ENCODE measurements at regions not wholly inside any gene's neighbourhood (a gene's known extent, or its start where the extent isn't known, plus 50 kb on each side); places are given as distances from the start of the nearest gene placed in this dataset.
A peak's percentile ranks its signal among the peaks of the same experiment; 100 is the strongest.

DNA sequence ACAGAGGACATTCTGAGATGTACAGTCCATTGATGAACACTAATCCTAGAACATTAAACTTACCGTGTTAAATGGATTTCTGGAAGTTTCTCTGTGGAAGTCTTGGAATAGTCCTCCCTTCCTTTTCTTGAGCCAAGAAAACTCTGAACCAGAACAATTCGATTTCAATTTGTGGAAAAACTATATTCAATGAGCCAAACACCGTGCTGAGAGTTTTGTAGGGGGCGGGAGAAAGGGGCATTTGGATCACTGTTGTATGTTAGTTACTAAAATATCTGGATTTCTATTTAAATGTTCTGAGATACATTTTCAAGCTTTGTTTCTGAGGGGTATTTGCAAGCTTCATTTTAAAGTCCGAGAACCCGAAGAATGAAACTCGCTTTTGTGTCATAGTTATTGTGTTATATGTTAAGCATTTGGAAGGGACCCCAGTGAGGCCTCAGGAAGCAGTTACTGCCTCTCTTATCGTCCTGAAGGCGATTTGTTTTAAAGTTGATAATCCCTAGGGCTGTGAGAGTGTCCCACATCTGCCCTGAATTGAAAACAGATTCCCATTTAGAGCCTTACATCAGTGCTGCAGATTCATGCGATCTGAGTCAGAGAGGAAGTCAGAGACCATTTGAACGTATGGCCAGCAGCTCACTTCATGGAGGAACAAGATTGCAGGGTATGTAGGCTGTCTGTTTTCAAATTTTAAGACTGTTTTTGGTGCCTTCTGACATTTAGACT, 70.8 kb upstream of the SASH1 start:
- DNase-seq, result no peak

DNA sequence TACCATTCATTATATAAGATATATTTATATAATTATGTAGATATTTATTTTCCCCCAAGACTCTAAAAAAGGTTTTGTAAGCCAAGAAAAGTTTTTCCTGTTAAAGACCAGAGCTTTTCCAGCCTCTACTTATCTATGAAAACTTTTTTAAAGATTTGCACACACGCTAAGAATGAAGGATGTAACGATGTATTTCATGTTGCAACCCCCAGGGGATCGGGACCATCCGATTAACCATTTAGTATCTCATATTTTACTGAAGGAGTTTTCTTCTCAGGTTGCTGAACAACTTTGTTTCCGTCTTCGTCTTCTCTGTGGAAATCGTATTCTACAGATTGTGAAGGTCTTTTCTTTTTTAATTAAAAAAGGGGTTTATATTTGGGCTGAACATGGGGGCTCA, 70.0 kb upstream of the SASH1 start:
- DNase-seq, result no peak

DNA sequence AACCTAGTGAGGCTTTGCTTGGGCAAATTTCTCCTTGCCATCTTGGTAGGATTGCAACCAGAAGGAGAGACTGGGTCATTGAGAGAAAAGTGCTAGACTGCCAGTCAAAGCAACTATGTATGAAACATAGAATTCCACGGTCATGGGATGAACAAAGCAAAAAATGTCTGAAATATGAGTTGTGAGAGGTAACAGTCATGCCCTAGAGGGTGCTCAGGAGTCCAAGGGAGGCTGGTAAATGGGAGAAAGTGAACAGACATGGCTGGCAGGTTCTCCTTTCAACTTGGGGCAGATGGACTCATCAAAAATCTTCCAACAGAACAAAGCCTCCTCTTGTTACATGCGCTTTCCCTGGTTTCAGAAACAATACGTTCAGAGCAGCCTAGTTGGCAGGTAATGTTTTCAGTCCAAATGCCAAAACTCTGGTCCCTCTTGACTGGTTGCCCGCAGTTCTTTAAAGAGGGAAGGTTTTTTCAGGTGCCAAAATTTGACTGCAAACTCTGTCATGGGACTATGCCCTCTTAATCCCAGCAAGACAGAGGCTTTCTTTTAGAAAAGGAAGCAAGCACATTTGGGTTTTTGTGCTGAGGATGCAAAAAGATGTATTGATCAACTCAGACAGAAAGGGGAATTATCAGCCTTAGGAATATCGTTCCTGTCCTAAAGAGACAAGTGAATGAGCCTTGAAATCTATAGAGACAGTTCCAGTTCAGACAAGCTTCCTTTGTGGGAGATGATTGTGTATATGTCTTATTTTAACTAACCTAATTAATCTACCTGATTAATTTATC, 68.5 kb upstream of the SASH1 start:
- peak in 7 of 58 donors; percentile 8 to 40 (median 24) for DNase-seq

DNA sequence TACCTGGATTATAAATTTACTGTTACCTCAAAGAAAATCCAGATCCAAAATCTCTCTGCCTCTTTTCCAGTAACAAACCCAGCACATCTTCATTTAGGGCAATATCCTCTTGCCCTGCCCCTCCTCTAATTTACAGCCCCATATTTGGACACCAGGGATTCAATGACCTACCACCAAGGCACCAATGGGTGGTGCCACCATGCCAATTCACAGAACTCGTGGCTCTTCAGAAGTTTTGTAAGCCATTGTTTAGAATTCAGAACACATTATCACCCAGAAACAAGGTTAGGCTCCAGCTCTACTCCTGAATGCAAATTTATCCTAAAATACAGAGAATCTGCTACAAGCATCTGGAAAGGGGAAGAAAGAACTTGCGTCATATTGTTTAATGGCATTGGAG, 67.8 kb upstream of the SASH1 start:
- DNase-seq, result peak in 9 of 58 donors; percentile 8 to 70 (median 15)

DNA sequence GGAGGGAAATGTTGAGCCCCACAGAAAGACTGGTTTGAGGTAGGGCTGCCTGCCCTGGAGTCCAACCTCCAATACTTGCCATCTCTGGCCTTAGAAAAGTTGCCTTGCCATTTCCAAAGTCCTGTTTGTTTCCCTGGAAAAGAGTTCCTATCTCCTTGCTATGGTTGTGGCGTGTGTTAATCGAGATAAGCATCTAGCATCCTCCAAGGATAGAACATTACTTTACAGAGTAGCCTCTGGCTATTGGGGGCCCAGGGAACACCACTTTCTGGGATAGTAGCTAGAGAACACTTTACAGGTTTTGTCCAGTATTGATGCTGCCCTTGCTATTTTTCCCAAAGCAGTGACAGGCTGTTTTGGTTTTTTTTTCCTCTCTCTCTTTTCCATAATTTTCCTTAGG, 57.4 kb upstream of the SASH1 start:
- no peak for DNase-seq

DNA sequence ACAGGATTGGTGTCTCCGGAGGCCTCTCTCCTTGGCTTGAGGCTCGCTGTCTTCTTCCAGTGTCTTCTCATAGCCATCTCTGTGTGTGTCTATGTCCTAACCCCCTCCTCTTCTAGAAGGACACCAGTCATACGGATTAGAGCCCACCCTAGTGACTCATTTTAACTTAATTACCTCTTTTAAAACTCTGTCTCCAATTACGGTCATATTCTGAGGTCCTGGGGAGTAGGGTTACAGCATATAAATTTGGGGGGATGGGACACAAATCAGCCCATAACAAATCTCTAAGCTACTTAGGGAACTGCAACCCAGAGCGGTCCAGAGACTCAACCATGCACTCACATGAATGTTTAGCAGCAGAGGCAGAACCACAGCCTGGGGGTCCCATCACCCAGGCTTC, 56.1 kb upstream of the SASH1 start:
- no peak for DNase-seq

DNA sequence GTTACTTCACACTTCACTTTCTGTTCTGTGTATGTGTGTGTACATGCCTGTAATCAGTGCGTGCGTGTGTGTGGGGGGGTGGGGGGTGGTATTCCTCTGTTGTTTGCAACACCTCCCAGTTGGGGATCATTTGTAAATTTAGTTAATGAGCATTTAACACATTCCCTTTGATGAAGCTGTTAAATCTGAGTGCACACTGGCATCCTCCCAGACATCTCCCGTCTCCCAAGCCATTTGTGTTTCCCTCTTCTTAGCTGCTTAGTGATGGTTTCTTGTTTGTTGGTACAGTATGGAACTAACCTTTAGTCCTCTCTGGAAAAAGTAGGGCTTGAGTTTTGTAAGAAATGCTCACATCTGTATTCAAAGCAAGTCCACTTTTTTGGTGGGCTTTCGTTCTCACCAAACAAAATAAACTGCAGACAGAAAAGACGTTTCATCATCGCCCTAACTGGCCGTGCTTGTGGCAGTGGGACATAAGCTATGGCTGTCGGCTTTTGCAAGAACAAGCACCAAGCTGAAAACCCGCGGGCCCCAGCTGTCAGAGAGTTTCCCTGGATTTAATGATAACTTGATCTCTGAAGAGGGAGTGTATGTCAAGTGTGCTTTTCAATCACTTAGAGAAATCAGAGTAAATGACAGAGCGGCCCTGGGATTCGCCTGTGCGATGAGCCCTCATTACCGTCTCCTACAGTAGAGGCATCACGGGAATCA, 54.9 kb upstream of the SASH1 start:
- DNase-seq, result peak in 1 of 58 donors; percentile 43

DNA sequence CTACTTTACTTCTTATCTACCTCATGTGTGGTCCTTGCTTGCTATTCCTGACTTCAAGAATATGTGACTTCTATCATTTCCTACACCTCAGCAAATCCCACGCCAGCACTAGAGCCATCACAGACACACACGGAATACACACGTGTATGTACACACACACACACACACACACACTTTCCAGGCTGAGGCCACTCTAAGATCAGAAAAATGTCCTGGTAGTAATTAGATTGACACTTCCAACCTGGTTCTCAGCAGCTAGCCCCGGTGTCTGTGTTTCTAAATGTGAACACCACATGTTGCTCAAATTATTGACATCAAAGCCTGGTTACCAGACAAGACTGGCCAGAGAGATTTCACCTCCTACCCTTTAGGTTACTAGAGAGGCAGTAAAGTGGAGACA, 54.1 kb upstream of the SASH1 start:
- no peak for DNase-seq

DNA sequence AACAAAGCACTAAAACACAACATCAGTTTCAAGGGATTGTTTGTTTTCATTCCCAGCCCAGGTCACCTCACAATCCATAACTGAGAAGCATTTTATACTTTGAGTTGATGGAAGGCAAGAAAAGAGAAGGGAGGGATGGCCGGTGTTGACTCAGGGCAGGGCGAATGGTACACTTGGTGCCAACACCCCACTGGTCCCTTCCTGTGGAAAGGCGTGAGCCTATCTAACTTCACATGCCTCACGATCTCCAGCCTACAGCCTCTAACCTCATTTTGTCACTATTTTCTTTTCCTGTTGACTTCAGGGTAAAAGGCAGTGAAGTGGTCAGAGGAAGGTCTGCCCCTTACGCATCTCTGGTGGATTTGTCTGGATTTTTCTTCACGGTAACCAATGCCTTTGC, 53.5 kb upstream of the SASH1 start:
- no peak for DNase-seq

DNA sequence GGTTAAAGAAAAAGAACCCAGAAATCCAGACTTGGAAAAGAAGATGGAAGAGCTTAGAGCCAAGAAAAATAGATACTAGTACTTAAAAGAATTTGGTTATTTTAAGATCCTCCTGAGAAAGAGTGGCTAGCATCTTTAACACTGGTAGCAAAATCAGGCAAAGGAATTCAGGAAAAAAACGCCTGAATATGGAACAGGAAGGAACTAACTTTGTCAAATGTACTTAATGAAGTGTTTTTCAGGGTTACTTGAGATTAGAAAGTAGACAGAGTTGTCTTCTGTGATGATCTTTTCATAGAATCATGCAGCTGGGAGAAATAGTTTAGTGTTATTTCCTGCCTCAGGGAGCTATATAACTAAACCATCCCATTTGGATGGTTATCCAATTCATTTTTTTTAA, 50.8 kb upstream of the SASH1 start:
- no peak for DNase-seq

All from anterior cingulate cortex (tissue), 58 donors.